Bronchial epithelial cell (primary cell): ENCODE measurements at regions not wholly inside any gene's neighbourhood (a gene's known extent, or its start where the extent isn't known, plus 50 kb on each side); places are given as distances from the start of the nearest gene placed in this dataset.
"Not testable (repeated sequence)": the region's sequence is repeated elsewhere in the genome, so short reads cannot be mapped to it uniquely, and the experiment has no call there.

Source experiments
- DNase-seq: peaks from one replicate; pipeline ENCODE4 v3.0.0-alpha.2; 2010; ENCODE audit warnings: low read depth
- FAIRE-seq: peaks from 2 replicates; lab custom pipeline; 2011; peaks lifted over from hg19 to GRCh38; lab: Jason Lieb, UNC
- H3K27me3 ChIP-seq: 2 replicates; pipeline ENCODE4 v1.5.1; 2011; ENCODE audit warnings: low read length; ENCODE audit not compliant: control insufficient read depth, insufficient read depth
- H3K36me3 ChIP-seq: 2 replicates; pipeline ENCODE4 v1.5.1; 2011; ENCODE audit warnings: low read length; ENCODE audit not compliant: control insufficient read depth, insufficient read depth
- H3K4me3 ChIP-seq: 2 replicates; pipeline ENCODE4 v1.5.1; 2011; ENCODE audit warnings: mild to moderate bottlenecking, low read depth, low read length, control low read depth
- CTCF ChIP-seq: IDR thresholded peaks from 2 replicates; pipeline ENCODE4 v1.5.1; 2011; ENCODE audit warnings: mild to moderate bottlenecking, moderate library complexity, low read length, control low read depth, inconsistent platforms; ENCODE audit not compliant: insufficient read depth, severe bottlenecking

GRCh38 chr1:80349218-80349617 is 1342.7 kb upstream of the ADGRL4 start:
- Histone ChIP-seq H3K27me3 (no peaks in the 10 kb centered on the region), H3K4me3 (no peak overlapping the region), H3K36me3 (no peaks in the 10 kb centered on the region)
- FAIRE-seq, result no peak
- TF ChIP-seq CTCF, result no peak
- DNase-seq, result no peak

GRCh38 chr1:80341021-80341420 is 1334.5 kb upstream of the ADGRL4 start:
- H3K36me3 ChIP-seq, result no peaks in the 10 kb centered on the region
- H3K27me3 ChIP-seq, result no peaks in the 10 kb centered on the region
- FAIRE-seq (no peak), DNase-seq (no peak)
- no peak overlapping the region for H3K4me3 ChIP-seq
- TF ChIP-seq CTCF, result no peak

GRCh38 chr1:80318108-80318507 is 1311.6 kb upstream of the ADGRL4 start:
- FAIRE-seq, result no peak
- no peak for TF ChIP-seq CTCF
- DNase-seq, result no peak

GRCh38 chr1:80310703-80311245 is 1304.2 kb upstream of the ADGRL4 start:
- Histone ChIP-seq H3K27me3 (no peaks in the 10 kb centered on the region), H3K4me3 (no peak overlapping the region), H3K36me3 (no peaks in the 10 kb centered on the region)
- TF ChIP-seq CTCF, result no peak
- FAIRE-seq (no peak), DNase-seq (no peak)

More at GRCh38 chr1:80318108-80318507, 1311.6 kb upstream of the ADGRL4 start:
- H3K4me3 ChIP-seq, result no peak overlapping the region
- H3K27me3 ChIP-seq, result no peaks in the 10 kb centered on the region
- no peaks in the 10 kb centered on the region for H3K36me3 ChIP-seq

GRCh38 chr1:80305466-80305865 is 1298.9 kb upstream of the ADGRL4 start:
- Histone ChIP-seq H3K27me3 (no peaks in the 10 kb centered on the region), H3K4me3 (no peak overlapping the region), H3K36me3 (no peaks in the 10 kb centered on the region)
- no peak for FAIRE-seq
- TF ChIP-seq CTCF, result no peak
- no peak for DNase-seq

GRCh38 chr1:80293818-80294217 is 1287.3 kb upstream of the ADGRL4 start:
- no peak for FAIRE-seq
- no peak for TF ChIP-seq CTCF

GRCh38 chr1:80288750-80289149 is 1282.2 kb upstream of the ADGRL4 start:
- not testable (repeated sequence) for H3K27me3 ChIP-seq, DNase-seq, H3K4me3 ChIP-seq, FAIRE-seq, H3K36me3 ChIP-seq

More at GRCh38 chr1:80293818-80294217, 1287.3 kb upstream of the ADGRL4 start:
- no peak overlapping the region for H3K4me3 ChIP-seq
- no peak for DNase-seq
- H3K27me3 ChIP-seq, result no peaks in the 10 kb centered on the region
- no peaks in the 10 kb centered on the region for H3K36me3 ChIP-seq
